ENCODE measurements at regions not wholly inside any gene's neighbourhood (a gene's known extent, or its start where the extent isn't known, plus 50 kb on each side); places are given as distances from the start of the nearest gene placed in this dataset.
"Not testable (repeated sequence)": the region's sequence is repeated elsewhere in the genome, so short reads cannot be mapped to it uniquely, and the experiment has no call there.

GRCh38 chr7:114082642-114083165 lies 163.9 kb upstream of the PPP1R3A start:
- Histone ChIP-seq H3K27me3 (ENCODE audit: control insufficient read depth, insufficient read depth, low read length) (peaks cover 58% of the 10 kb centered on the region), H3K36me3 (replicated peaks; ENCODE audit: control insufficient read depth, insufficient read depth, low read length) (no peaks in the 10 kb centered on the region), H3K4me3 (ENCODE audit: insufficient read depth, low read depth, low read length) (peak overlapping the region; percentile 37; the same call in 1 of the 2 replicates)
- DNase-seq, result no peak

GRCh38 chr7:114081606-114082425 lies 163.0 kb upstream of the PPP1R3A start:
- Histone ChIP-seq H3K4me3 (ENCODE audit: insufficient read depth, low read depth, low read length) (no peak overlapping the region), H3K36me3 (replicated peaks; ENCODE audit: control insufficient read depth, insufficient read depth, low read length) (no peaks in the 10 kb centered on the region), H3K27me3 (ENCODE audit: control insufficient read depth, insufficient read depth, low read length) (peaks cover 49% of the 10 kb centered on the region)
- DNase-seq, result peak; percentile 53

GRCh38 chr7:114077158-114077524 lies 158.3 kb upstream of the PPP1R3A start:
- DNase-seq; H3K27me3 ChIP-seq (ENCODE audit: control insufficient read depth, insufficient read depth, low read length); H3K4me3 ChIP-seq (ENCODE audit: insufficient read depth, low read depth, low read length); H3K36me3 ChIP-seq (replicated peaks; ENCODE audit: control insufficient read depth, insufficient read depth, low read length): not testable (repeated sequence)

- H3K27me3 ChIP-seq (ENCODE audit: control insufficient read depth, insufficient read depth, low read length); H3K36me3 ChIP-seq (replicated peaks; ENCODE audit: control insufficient read depth, insufficient read depth, low read length); DNase-seq; H3K4me3 ChIP-seq (ENCODE audit: insufficient read depth, low read depth, low read length): not testable (repeated sequence)
Measured at GRCh38 chr7:114076392-114077157, 157.8 kb upstream of the PPP1R3A start.

- Histone ChIP-seq H3K36me3 (replicated peaks; ENCODE audit: control insufficient read depth, insufficient read depth, low read length) (no peaks in the 10 kb centered on the region), H3K4me3 (ENCODE audit: insufficient read depth, low read depth, low read length) (no peak overlapping the region), H3K27me3 (ENCODE audit: control insufficient read depth, insufficient read depth, low read length) (no peaks in the 10 kb centered on the region)
- no peak for DNase-seq
Measured at GRCh38 chr7:114073701-114074100, 154.9 kb upstream of the PPP1R3A start.

GRCh38 chr7:114070246-114070645 lies 151.4 kb upstream of the PPP1R3A start:
- no peaks in the 10 kb centered on the region for H3K27me3 ChIP-seq (ENCODE audit: control insufficient read depth, insufficient read depth, low read length)
- H3K4me3 ChIP-seq (ENCODE audit: insufficient read depth, low read depth, low read length), result no peak overlapping the region
- no peak for DNase-seq
- no peaks in the 10 kb centered on the region for H3K36me3 ChIP-seq (replicated peaks; ENCODE audit: control insufficient read depth, insufficient read depth, low read length)

- DNase-seq, result no peak
- Histone ChIP-seq H3K27me3 (ENCODE audit: control insufficient read depth, insufficient read depth, low read length) (no peaks in the 10 kb centered on the region), H3K4me3 (ENCODE audit: insufficient read depth, low read depth, low read length) (no peak overlapping the region), H3K36me3 (replicated peaks; ENCODE audit: control insufficient read depth, insufficient read depth, low read length) (no peaks in the 10 kb centered on the region)
Measured at GRCh38 chr7:114062810-114063209, 144.0 kb upstream of the PPP1R3A start.

- no peak for DNase-seq
- Histone ChIP-seq H3K36me3 (replicated peaks; ENCODE audit: control insufficient read depth, insufficient read depth, low read length) (no peaks in the 10 kb centered on the region), H3K4me3 (ENCODE audit: insufficient read depth, low read depth, low read length) (no peak overlapping the region), H3K27me3 (ENCODE audit: control insufficient read depth, insufficient read depth, low read length) (no peaks in the 10 kb centered on the region)
Measured at GRCh38 chr7:114051871-114052331, 133.1 kb upstream of the PPP1R3A start.

- no peaks in the 10 kb centered on the region for H3K27me3 ChIP-seq (ENCODE audit: control insufficient read depth, insufficient read depth, low read length)
- no peak for DNase-seq
- H3K36me3 ChIP-seq (replicated peaks; ENCODE audit: control insufficient read depth, insufficient read depth, low read length), result no peaks in the 10 kb centered on the region
- H3K4me3 ChIP-seq (ENCODE audit: insufficient read depth, low read depth, low read length), result no peak overlapping the region
Measured at GRCh38 chr7:114050571-114050970, 131.8 kb upstream of the PPP1R3A start.

GRCh38 chr7:114048386-114049235 lies 129.8 kb upstream of the PPP1R3A start:
- no peaks in the 10 kb centered on the region for H3K27me3 ChIP-seq (ENCODE audit: control insufficient read depth, insufficient read depth, low read length)
- DNase-seq, result no peak
- H3K36me3 ChIP-seq (replicated peaks; ENCODE audit: control insufficient read depth, insufficient read depth, low read length), result no peaks in the 10 kb centered on the region
- H3K4me3 ChIP-seq (ENCODE audit: insufficient read depth, low read depth, low read length), result no peak overlapping the region

GRCh38 chr7:114047889-114048288 lies 129.1 kb upstream of the PPP1R3A start:
- Histone ChIP-seq H3K36me3 (replicated peaks; ENCODE audit: control insufficient read depth, insufficient read depth, low read length) (no peaks in the 10 kb centered on the region), H3K4me3 (ENCODE audit: insufficient read depth, low read depth, low read length) (no peak overlapping the region), H3K27me3 (ENCODE audit: control insufficient read depth, insufficient read depth, low read length) (no peaks in the 10 kb centered on the region)
- no peak for DNase-seq

- H3K36me3 ChIP-seq (replicated peaks; ENCODE audit: control insufficient read depth, insufficient read depth, low read length), result no peaks in the 10 kb centered on the region
- no peak overlapping the region for H3K4me3 ChIP-seq (ENCODE audit: insufficient read depth, low read depth, low read length)
- no peak for DNase-seq
- no peaks in the 10 kb centered on the region for H3K27me3 ChIP-seq (ENCODE audit: control insufficient read depth, insufficient read depth, low read length)
Measured at GRCh38 chr7:114033475-114033874, 114.7 kb upstream of the PPP1R3A start.

- Histone ChIP-seq H3K4me3 (ENCODE audit: insufficient read depth, low read depth, low read length) (no peak overlapping the region), H3K36me3 (replicated peaks; ENCODE audit: control insufficient read depth, insufficient read depth, low read length) (no peaks in the 10 kb centered on the region), H3K27me3 (ENCODE audit: control insufficient read depth, insufficient read depth, low read length) (no peaks in the 10 kb centered on the region; the same call in none of the 2 replicates)
- no peak for DNase-seq
Measured at GRCh38 chr7:114026486-114027089, 107.8 kb upstream of the PPP1R3A start.

- DNase-seq, result no peak
- Histone ChIP-seq H3K36me3 (replicated peaks; ENCODE audit: control insufficient read depth, insufficient read depth, low read length) (no peaks in the 10 kb centered on the region), H3K4me3 (ENCODE audit: insufficient read depth, low read depth, low read length) (no peak overlapping the region), H3K27me3 (ENCODE audit: control insufficient read depth, insufficient read depth, low read length) (no peaks in the 10 kb centered on the region; the same call in 1 of the 2 replicates)
Measured at GRCh38 chr7:114021135-114021534, 102.3 kb upstream of the PPP1R3A start.
